CD4-positive, alpha-beta T cell treated with Interleukin-6 for 4 hours (primary cell): ENCODE measurements at regions not wholly inside any gene's neighbourhood (a gene's known extent, or its start where the extent isn't known, plus 50 kb on each side); places are given as distances from the start of the nearest gene placed in this dataset.
"Not testable (repeated sequence)": the region's sequence is repeated elsewhere in the genome, so short reads cannot be mapped to it uniquely, and the experiment has no call there.

ENCODE experiments used
- DNase-seq: peaks from one replicate; pipeline ENCODE4 v3.0.0-alpha.2; 2020; ENCODE audit warnings: mixed read lengths

- DNase-seq: no peak
Measured at GRCh38 chr12:61111218-61111617, 1149.0 kb upstream of the USP15 start.

GRCh38 chr12:61137677-61138414, 1122.4 kb upstream of the USP15 start:
- DNase-seq: no peak

GRCh38 chr12:61138415-61138759, 1121.8 kb upstream of the USP15 start:
- no peak for DNase-seq

GRCh38 chr12:61161961-61162360, 1098.2 kb upstream of the USP15 start:
- DNase-seq: no peak

GRCh38 chr12:61188801-61189595, 1071.2 kb upstream of the USP15 start:
- no peak for DNase-seq

GRCh38 chr12:61213646-61214045, 1046.6 kb upstream of the USP15 start:
- DNase-seq: no peak

GRCh38 chr12:61220337-61220736, 1039.9 kb upstream of the USP15 start:
- DNase-seq: no peak

- DNase-seq: no peak
Measured at GRCh38 chr12:61232040-61232439, 1028.2 kb upstream of the USP15 start.

GRCh38 chr12:61250303-61250702, 1009.9 kb upstream of the USP15 start:
- no peak for DNase-seq

GRCh38 chr12:61251076-61251475, 1009.1 kb upstream of the USP15 start:
- no peak for DNase-seq

- no peak for DNase-seq
Measured at GRCh38 chr12:61254225-61254624, 1006.0 kb upstream of the USP15 start.

GRCh38 chr12:61264294-61264693, 995.9 kb upstream of the USP15 start:
- DNase-seq: not testable (repeated sequence)

- DNase-seq: no peak
Measured at GRCh38 chr12:61267474-61267873, 992.7 kb upstream of the USP15 start.

GRCh38 chr12:61272441-61272840, 987.8 kb upstream of the USP15 start:
- no peak for DNase-seq

- no peak for DNase-seq
Measured at GRCh38 chr12:61282790-61283575, 977.2 kb upstream of the USP15 start.

GRCh38 chr12:61290473-61290872, 969.7 kb upstream of the USP15 start:
- DNase-seq: no peak

- no peak for DNase-seq
Measured at GRCh38 chr12:61291647-61292046, 968.6 kb upstream of the USP15 start.

GRCh38 chr12:61294011-61294410, 966.2 kb upstream of the USP15 start:
- DNase-seq: not testable (repeated sequence)

GRCh38 chr12:61301817-61302216, 958.4 kb upstream of the USP15 start:
- DNase-seq: no peak

GRCh38 chr12:61302282-61302681, 957.9 kb upstream of the USP15 start:
- DNase-seq: no peak

GRCh38 chr12:61308220-61308619, 952.0 kb upstream of the USP15 start:
- no peak for DNase-seq

- no peak for DNase-seq
Measured at GRCh38 chr12:61311413-61311812, 948.8 kb upstream of the USP15 start.

- DNase-seq: no peak
Measured at GRCh38 chr12:61348871-61349270, 911.3 kb upstream of the USP15 start.

- DNase-seq: no peak
Measured at GRCh38 chr12:61355105-61355504, 905.1 kb upstream of the USP15 start.
